Endothelial cell of umbilical vein (primary cell): ENCODE measurements at regions not wholly inside any gene's neighbourhood (a gene's known extent, or its start where the extent isn't known, plus 50 kb on each side); places are given as distances from the start of the nearest gene placed in this dataset.

ENCODE experiments used
- BruUV-seq: library from RNA; stranded (reverse); fragments of 400-500 nt; replicated peaks from 2 replicates; lab custom pipeline; 2021; lab: Mats Ljungman, UMichigan
- CTCF ChIA-PET: fragments of 300-600, 350-600 bp; sonication (Branson Sonifier 250); formaldehyde crosslinking; loops from one replicate; lab custom pipeline; 2021; ENCODE audit warnings: antibody characterized with exemption, inconsistent platforms; lab: Charles Lee
- POLR2A ChIA-PET: fragments of 300-600, 350-600 bp; sonication (Branson Sonifier 250); formaldehyde crosslinking; loops from one replicate; lab custom pipeline; 2021; ENCODE audit warnings: antibody characterized with exemption, inconsistent platforms; lab: Charles Lee
- DNase-seq: peaks from one replicate; pipeline ENCODE4 v3.0.0-alpha.2; 2011; ENCODE audit warnings: low read depth, low spot score
- FAIRE-seq: peaks from 2 replicates; lab custom pipeline; 2011; peaks lifted over from hg19 to GRCh38; lab: Jason Lieb, UNC
- H2AFZ ChIP-seq: 2 replicates; pipeline ENCODE4 v1.6.0; 2012; ENCODE audit warnings: low read depth, low read length, control low read depth, inconsistent platforms
- H3K27ac ChIP-seq: 2 replicates; pipeline ENCODE4 v1.5.1; 2011; ENCODE audit warnings: low read depth, mild to moderate bottlenecking, control low read depth, low read length, moderate library complexity; ENCODE audit not compliant: insufficient read depth
- H3K27me3 ChIP-seq, 2 experiments: 2 replicates each; pipeline versions ENCODE4 v1.6.0 to v1.6.1; 2011; ENCODE audit warnings: low read length in 2 of 2, mixed read lengths in 1 of 2; ENCODE audit not compliant: control insufficient read depth in 2 of 2, insufficient read depth in 2 of 2
- H3K36me3 ChIP-seq, 2 experiments: 2 replicates in 1 of 2; 3 replicates in 1 of 2; pipeline ENCODE4 v1.5.1; 2011; ENCODE audit warnings: low read length in 2 of 2, mild to moderate bottlenecking in 1 of 2, moderate library complexity in 1 of 2; ENCODE audit not compliant: control insufficient read depth in 2 of 2, insufficient read depth in 2 of 2; ENCODE audit errors: extremely low read depth in 1 of 2
- H3K4me1 ChIP-seq: 3 replicates; pipeline ENCODE4 v1.5.1; 2011; ENCODE audit warnings: mild to moderate bottlenecking, low read length; ENCODE audit not compliant: control insufficient read depth, insufficient read depth; ENCODE audit errors: extremely low read depth
- H3K4me2 ChIP-seq: 2 replicates; pipeline ENCODE4 v1.6.1; 2011; ENCODE audit warnings: low read length, control low read depth, mixed read lengths; ENCODE audit not compliant: insufficient read depth
- H3K4me3 ChIP-seq, 3 experiments: fragments of 200-600 bp in 1 of 3; sonication (generic), shearing (Covaris generic) in 1 of 3; replicated peaks in 1 of 3; 2 replicates each; pipeline ENCODE4 v1.5.1; 2011 to 2016; ENCODE audit warnings: control low read depth in 3 of 3, low read length in 3 of 3, mild to moderate bottlenecking in 2 of 3, inconsistent platforms in 1 of 3, low read depth in 1 of 3, moderate library complexity in 1 of 3; ENCODE audit not compliant: insufficient read depth in 1 of 3
- H3K79me2 ChIP-seq: 2 replicates; pipeline ENCODE4 v1.6.0; 2012; ENCODE audit warnings: low read length, inconsistent platforms; ENCODE audit not compliant: control insufficient read depth, insufficient read depth
- H3K9ac ChIP-seq: replicated peaks from 2 replicates; pipeline ENCODE3; 2011; ENCODE audit warnings: low read length, control low read depth; ENCODE audit not compliant: insufficient read depth; ENCODE audit errors: extremely low read depth
- H3K9me1 ChIP-seq: replicated peaks from 3 replicates; pipeline ENCODE4 v1.6.0; 2011; ENCODE audit warnings: mild to moderate bottlenecking, low read length; ENCODE audit not compliant: control insufficient read depth, insufficient read depth; ENCODE audit errors: extremely low read depth
- H3K9me3 ChIP-seq: replicated peaks from 2 replicates; pipeline ENCODE4 v1.5.1; 2012; ENCODE audit warnings: low read length, inconsistent platforms; ENCODE audit not compliant: control insufficient read depth, insufficient read depth
- H4K20me1 ChIP-seq: replicated peaks from 2 replicates; pipeline ENCODE3; 2011; ENCODE audit warnings: mild to moderate bottlenecking, low read length; ENCODE audit not compliant: control insufficient read depth, insufficient read depth; ENCODE audit errors: extremely low read depth
- EZH2 ChIP-seq: IDR thresholded peaks from 2 replicates; pipeline ENCODE4 v1.6.1; 2012; ENCODE audit warnings: borderline replicate concordance, low read depth, mild to moderate bottlenecking, moderate library complexity, low read length, inconsistent platforms; ENCODE audit not compliant: severe bottlenecking
- FOS ChIP-seq: IDR thresholded peaks from 2 replicates; pipeline ENCODE4 v1.6.1; 2011; ENCODE audit warnings: mild to moderate bottlenecking, low read length, moderate library complexity, borderline replicate concordance; ENCODE audit not compliant: insufficient read depth
- GATA2 ChIP-seq: IDR thresholded peaks from 2 replicates; pipeline ENCODE4 v1.7.0; 2011; ENCODE audit warnings: low read depth, mild to moderate bottlenecking, moderate library complexity, mixed read lengths, low read length; ENCODE audit not compliant: insufficient read length, insufficient read depth
- JUN ChIP-seq: IDR thresholded peaks from 2 replicates; pipeline ENCODE4 v1.6.1; 2011; ENCODE audit warnings: borderline replicate concordance, low read depth; ENCODE audit not compliant: insufficient read length, insufficient read depth
- MYC ChIP-seq: IDR thresholded peaks from one replicate; pipeline ENCODE4 v1.6.1; 2011; ENCODE audit warnings: mild to moderate bottlenecking, low read depth, low read length
- POLR2A ChIP-seq: IDR thresholded peaks from 2 replicates; pipeline ENCODE4 v1.6.1; 2012; ENCODE audit warnings: low read depth, mild to moderate bottlenecking, control low read depth, low read length
- POLR2AphosphoS5 ChIP-seq: IDR thresholded peaks from 2 replicates; pipeline ENCODE4 v1.6.1; 2012; ENCODE audit warnings: low read depth, mild to moderate bottlenecking, control low read depth, low read length, moderate library complexity; ENCODE audit not compliant: insufficient read depth
- dilution Hi-C: fragments of 300-500 bp; cut with MboI; formaldehyde crosslinking; loops from one replicate; pipeline ENCODE4 v1.15.0; 2019; ENCODE audit warnings: low sequenced_read_pairs; ENCODE audit not compliant: extremely low pct_ligation_motif_present
- intact Hi-C: fragments of 100-400 bp; cut with micrococcal nuclease; formaldehyde crosslinking; loops from one replicate; pipeline ENCODE4 v1.10.0; 2022
- TF ChIP-seq, protein P1 (sequence below), 2 donors: IDR thresholded peaks; 1 replicate in 1 of 2; 2 replicates in 1 of 2; pipeline ENCODE4 v1.5.1; 2011; ENCODE audit warnings: low read length in 2 of 2, mild to moderate bottlenecking in 2 of 2, moderate library complexity in 2 of 2, control low read depth in 1 of 2, inconsistent platforms in 1 of 2, low read depth in 1 of 2; ENCODE audit not compliant: insufficient read depth in 1 of 2; ENCODE audit errors: extremely low read depth in 1 of 2
- TF ChIP-seq, protein P2 (sequence below): IDR thresholded peaks from 2 replicates; pipeline ENCODE4 v1.6.1; 2011; ENCODE audit not compliant: insufficient read depth, insufficient read length

DNA sequence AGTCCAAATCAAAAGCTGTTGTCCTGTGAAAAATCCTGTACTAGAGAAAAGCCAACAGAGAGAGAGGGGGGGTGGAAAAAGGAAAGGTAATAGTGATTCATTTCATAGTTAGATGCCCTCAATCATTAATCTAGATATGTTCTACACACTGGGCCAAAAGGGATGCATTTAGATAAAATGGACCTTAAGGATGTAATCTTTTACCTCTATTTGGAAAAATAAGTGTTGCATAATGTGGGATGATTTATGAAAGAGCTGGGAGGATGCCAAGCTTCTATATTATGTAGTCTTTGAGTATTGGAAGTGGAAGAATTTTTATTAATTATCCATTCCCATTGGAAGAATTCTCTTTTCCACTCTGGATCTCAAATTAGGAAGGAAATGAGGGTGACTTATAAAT, 480.5 kb upstream of the ZEB2 start:
- CTCF ChIA-PET = no interaction called here

More for the DNA sequence above, 480.5 kb upstream of the ZEB2 start:
- Histone ChIP-seq H3K79me2 (no peaks in the 10 kb centered on the region), H3K4me2 (no peak overlapping the region), H3K27me3 (no peaks in the 10 kb centered on the region), H3K9ac (no peak overlapping the region), H3K9me1 (no peaks in the 10 kb centered on the region), H2AFZ (no peak overlapping the region), H3K9me3 (no peaks in the 10 kb centered on the region), H3K27ac (no peak overlapping the region), H3K4me1 (peaks cover 13% of the 10 kb centered on the region), H3K4me3 (no peak overlapping the region), H3K36me3 (no peaks in the 10 kb centered on the region), H4K20me1 (no peaks in the 10 kb centered on the region)
- intact Hi-C loops (loop anchor here (10.0 kb wide), 2 partner anchors 384 to 546 kb away; no protein-coding TSS in a partner anchor), dilution Hi-C loops (no loop called here)
- FAIRE-seq = no peak
- BruUV-seq = no TSS peak
- TF ChIP-seq FOS (no peak), EZH2 (no peak), POLR2A (no peak), MYC (no peak), GATA2 (no peak), JUN (no peak), POLR2AphosphoS5 (no peak)
- TF ChIP-seq, protein P1, sequence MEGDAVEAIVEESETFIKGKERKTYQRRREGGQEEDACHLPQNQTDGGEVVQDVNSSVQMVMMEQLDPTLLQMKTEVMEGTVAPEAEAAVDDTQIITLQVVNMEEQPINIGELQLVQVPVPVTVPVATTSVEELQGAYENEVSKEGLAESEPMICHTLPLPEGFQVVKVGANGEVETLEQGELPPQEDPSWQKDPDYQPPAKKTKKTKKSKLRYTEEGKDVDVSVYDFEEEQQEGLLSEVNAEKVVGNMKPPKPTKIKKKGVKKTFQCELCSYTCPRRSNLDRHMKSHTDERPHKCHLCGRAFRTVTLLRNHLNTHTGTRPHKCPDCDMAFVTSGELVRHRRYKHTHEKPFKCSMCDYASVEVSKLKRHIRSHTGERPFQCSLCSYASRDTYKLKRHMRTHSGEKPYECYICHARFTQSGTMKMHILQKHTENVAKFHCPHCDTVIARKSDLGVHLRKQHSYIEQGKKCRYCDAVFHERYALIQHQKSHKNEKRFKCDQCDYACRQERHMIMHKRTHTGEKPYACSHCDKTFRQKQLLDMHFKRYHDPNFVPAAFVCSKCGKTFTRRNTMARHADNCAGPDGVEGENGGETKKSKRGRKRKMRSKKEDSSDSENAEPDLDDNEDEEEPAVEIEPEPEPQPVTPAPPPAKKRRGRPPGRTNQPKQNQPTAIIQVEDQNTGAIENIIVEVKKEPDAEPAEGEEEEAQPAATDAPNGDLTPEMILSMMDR (IDR thresholded peaks at IDR 0.05; ENCODE audit: extremely low read depth in 1 of 2, insufficient read depth in 1 of 2, low read depth in 1 of 2, low read length in 2 of 2) = no peak
- TF ChIP-seq, protein P2, sequence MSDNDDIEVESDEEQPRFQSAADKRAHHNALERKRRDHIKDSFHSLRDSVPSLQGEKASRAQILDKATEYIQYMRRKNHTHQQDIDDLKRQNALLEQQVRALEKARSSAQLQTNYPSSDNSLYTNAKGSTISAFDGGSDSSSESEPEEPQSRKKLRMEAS = no peak
- POLR2A ChIA-PET = no interaction called here
- no peak for DNase-seq
